ENCODE measurements at regions not wholly inside any gene's neighbourhood (a gene's known extent, or its start where the extent isn't known, plus 50 kb on each side); places are given as distances from the start of the nearest gene placed in this dataset.
A peak's percentile ranks its signal among the peaks of the same experiment; 100 is the strongest.

DNA sequence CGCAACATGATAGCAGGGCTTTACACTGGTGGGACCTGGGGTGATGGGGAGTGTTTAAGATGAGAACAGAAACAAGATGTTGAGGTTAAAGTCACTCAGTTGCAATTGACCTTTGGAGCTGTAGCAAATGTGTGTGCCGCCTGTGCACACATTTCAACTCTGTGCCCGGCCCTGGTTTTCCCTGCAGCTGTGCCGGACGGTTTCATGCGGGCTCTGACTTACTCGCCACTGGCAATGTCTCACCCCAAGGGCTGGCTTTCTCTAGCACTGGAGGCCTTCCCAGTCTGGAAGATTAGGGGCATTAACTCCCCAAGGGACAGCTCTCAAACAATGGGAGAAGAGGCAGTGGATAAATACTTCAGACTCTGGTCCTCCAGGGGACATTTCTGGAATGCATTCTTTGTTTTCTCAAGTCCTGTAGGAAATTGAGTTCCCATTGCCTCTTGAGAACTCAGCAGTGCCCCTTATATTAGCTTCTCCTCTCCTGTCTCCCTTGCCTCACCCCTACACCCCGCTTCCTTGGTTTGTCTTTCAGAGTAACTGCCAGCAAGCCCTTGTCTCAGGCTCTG is 152.5 kb downstream of the EDEM1 start:
- Mint-ChIP-seq H3K27me3 (ENCODE audit: low read depth) (no peaks in the 10 kb centered on the region), H3K9me3 (no peaks in the 10 kb centered on the region), H3K4me3 (no peak overlapping the region), H3K36me3 (ENCODE audit: low read depth) (no peaks in the 10 kb centered on the region), H3K27ac (ENCODE audit: unreplicated experiment) (no peak overlapping the region), H3K4me1 (no peaks in the 10 kb centered on the region)
- TF ChIP-seq, protein P1, sequence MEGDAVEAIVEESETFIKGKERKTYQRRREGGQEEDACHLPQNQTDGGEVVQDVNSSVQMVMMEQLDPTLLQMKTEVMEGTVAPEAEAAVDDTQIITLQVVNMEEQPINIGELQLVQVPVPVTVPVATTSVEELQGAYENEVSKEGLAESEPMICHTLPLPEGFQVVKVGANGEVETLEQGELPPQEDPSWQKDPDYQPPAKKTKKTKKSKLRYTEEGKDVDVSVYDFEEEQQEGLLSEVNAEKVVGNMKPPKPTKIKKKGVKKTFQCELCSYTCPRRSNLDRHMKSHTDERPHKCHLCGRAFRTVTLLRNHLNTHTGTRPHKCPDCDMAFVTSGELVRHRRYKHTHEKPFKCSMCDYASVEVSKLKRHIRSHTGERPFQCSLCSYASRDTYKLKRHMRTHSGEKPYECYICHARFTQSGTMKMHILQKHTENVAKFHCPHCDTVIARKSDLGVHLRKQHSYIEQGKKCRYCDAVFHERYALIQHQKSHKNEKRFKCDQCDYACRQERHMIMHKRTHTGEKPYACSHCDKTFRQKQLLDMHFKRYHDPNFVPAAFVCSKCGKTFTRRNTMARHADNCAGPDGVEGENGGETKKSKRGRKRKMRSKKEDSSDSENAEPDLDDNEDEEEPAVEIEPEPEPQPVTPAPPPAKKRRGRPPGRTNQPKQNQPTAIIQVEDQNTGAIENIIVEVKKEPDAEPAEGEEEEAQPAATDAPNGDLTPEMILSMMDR (conservative IDR thresholded peaks at IDR 0.05): no peak
- DNase-seq (ENCODE audit: low read depth, low spot score): no peak

DNA sequence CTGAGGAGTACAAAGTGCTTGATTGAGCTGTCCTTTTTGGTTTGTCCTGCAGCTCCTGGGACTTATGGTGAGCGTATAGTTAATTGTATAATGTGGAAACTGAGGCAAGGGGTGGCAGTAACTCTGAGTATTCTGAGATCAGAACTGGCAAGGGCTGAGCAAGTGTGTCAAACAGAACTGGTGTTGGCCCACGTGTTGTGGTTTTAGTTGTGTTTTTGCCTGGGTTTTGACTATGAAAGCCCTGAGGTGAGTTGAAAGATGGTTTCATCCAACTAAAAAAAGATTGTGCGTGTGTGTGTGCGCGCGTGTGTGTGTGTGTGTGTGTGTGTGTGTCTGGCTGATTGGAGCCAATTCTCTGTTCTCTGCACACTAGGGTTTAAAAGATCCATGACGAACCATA is 154.1 kb downstream of the EDEM1 start:
- no peaks in the 10 kb centered on the region for H3K9me3 Mint-ChIP-seq
- no peaks in the 10 kb centered on the region for H3K4me1 Mint-ChIP-seq
- no peaks in the 10 kb centered on the region for H3K27me3 Mint-ChIP-seq (ENCODE audit: low read depth)
- no peaks in the 10 kb centered on the region for H3K36me3 Mint-ChIP-seq (ENCODE audit: low read depth)
- no peak for DNase-seq (ENCODE audit: low read depth, low spot score)
- H3K4me3 Mint-ChIP-seq: no peak overlapping the region
- TF ChIP-seq, protein P1 (conservative IDR thresholded peaks at IDR 0.05): no peak
- H3K27ac Mint-ChIP-seq (ENCODE audit: unreplicated experiment): peak overlapping the region; percentile 32

DNA sequence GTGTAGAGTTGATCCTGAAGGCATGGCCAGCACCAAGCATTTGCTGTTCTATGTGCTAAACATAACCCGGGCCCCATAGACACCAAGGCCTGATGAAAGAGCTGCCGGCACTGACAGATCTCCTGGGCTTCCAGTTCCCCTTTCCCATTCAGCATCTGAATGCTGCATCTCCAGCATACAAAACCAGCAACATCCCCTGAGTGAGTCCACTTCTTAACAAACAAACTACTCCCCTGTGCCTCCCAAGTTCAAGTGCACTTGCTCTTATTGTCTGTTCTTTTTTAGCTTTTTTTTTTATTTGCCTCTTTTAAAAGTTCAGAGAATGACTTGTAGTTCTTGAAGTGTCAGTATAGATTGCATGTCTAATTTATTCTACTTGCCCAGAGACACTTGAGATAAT is 156.0 kb downstream of the EDEM1 start:
- no peaks in the 10 kb centered on the region for H3K9me3 Mint-ChIP-seq

DNA sequence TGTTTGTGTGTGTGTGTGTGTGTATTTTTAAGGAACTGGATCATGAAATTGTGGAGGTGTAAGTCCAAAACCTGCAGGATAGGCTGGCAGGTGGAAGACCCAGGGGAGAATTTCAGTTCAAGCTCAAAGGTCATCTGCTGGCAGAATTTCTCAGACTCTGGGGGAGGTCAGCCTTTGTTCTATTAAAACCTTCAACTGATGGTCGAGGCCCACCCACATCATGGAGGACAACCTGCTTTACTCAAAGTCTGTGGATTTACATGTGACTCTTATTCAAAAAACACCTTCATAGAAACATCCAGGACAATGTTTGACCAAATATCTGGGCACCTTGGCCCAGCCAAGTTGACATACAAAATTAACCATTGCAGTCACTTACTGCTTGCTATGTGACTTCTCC is 157.2 kb downstream of the EDEM1 start:
- Mint-ChIP-seq H3K27ac (ENCODE audit: unreplicated experiment) (no peak overlapping the region), H3K36me3 (ENCODE audit: low read depth) (no peaks in the 10 kb centered on the region), H3K4me3 (no peak overlapping the region), H3K9me3 (peaks cover 4% of the 10 kb centered on the region), H3K4me1 (no peaks in the 10 kb centered on the region), H3K27me3 (ENCODE audit: low read depth) (peaks cover 3% of the 10 kb centered on the region)
- DNase-seq (ENCODE audit: low read depth, low spot score): no peak
- TF ChIP-seq, protein P1 (conservative IDR thresholded peaks at IDR 0.05): no peak

More for the DNA sequence above, 156.0 kb downstream of the EDEM1 start:
- no peak for DNase-seq (ENCODE audit: low read depth, low spot score)
- no peak overlapping the region for H3K4me3 Mint-ChIP-seq
- H3K27ac Mint-ChIP-seq (ENCODE audit: unreplicated experiment): no peak overlapping the region
- peaks cover 3% of the 10 kb centered on the region for H3K27me3 Mint-ChIP-seq (ENCODE audit: low read depth)
- no peaks in the 10 kb centered on the region for H3K4me1 Mint-ChIP-seq
- H3K36me3 Mint-ChIP-seq (ENCODE audit: low read depth): no peaks in the 10 kb centered on the region
- TF ChIP-seq, protein P1 (conservative IDR thresholded peaks at IDR 0.05): no peak

DNA sequence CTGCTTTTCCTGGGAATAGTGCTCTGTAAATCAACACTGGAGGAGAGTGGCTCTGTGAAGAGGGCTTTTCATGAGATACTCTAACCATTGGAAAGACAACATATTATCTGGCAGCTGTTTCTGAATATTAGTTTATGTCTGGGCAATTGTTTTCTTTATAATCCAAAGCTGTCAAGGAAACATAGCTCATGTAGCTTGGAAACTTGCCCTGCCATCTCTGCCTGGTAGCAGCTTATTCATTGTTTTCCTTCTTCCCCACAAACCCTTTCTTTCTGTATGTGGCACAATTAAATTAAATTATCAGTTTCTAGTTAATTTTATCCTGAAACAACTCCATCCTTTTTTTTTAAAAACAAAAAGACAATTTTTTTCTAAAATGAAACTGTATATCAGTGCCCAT is 160.0 kb downstream of the EDEM1 start:
- no peak for DNase-seq (ENCODE audit: low read depth, low spot score)
- H3K27ac Mint-ChIP-seq (ENCODE audit: unreplicated experiment): no peak overlapping the region
- TF ChIP-seq, protein P1 (conservative IDR thresholded peaks at IDR 0.05): no peak
- peaks cover 3% of the 10 kb centered on the region for H3K27me3 Mint-ChIP-seq (ENCODE audit: low read depth)
- H3K9me3 Mint-ChIP-seq: peaks cover 5% of the 10 kb centered on the region
- H3K4me3 Mint-ChIP-seq: no peak overlapping the region
- no peaks in the 10 kb centered on the region for H3K36me3 Mint-ChIP-seq (ENCODE audit: low read depth)
- no peaks in the 10 kb centered on the region for H3K4me1 Mint-ChIP-seq

Data from neural crest cell (in vitro differentiated cells).